OCI-LY7 (cell line): ENCODE measurements at regions not wholly inside any gene's neighbourhood (a gene's known extent, or its start where the extent isn't known, plus 50 kb on each side); places are given as distances from the start of the nearest gene placed in this dataset.

Experiments
- BruUV-seq: library from RNA; stranded (reverse); fragments of 400-500 nt; replicated peaks from 2 replicates; lab custom pipeline; 2021; lab: Mats Ljungman, UMichigan
- CTCF ChIA-PET: fragments of 300-600 bp; sonication (Branson Sonifier 250); formaldehyde crosslinking; loops from one replicate; lab custom pipeline; 2022; ENCODE audit warnings: antibody characterized with exemption; ENCODE audit not compliant: unreplicated experiment; lab: Charles Lee
- POLR2A ChIA-PET: fragments of 300-600 bp; sonication (Branson Sonifier 250); formaldehyde crosslinking; loops from one replicate; lab custom pipeline; 2022; ENCODE audit warnings: antibody characterized with exemption; lab: Charles Lee
- DNase-seq: peaks from one replicate; pipeline ENCODE4 v3.0.0-alpha.2; 2015; ENCODE audit warnings: low spot score
- H2AFZ ChIP-seq: fragments of 200-600 bp; sonication (generic), shearing (Covaris generic); 2 replicates; pipeline ENCODE4 v1.6.1; 2014; ENCODE audit warnings: mild to moderate bottlenecking, antibody characterized with exemption, low read length, moderate library complexity
- H3K27ac ChIP-seq: fragments of 200-600 bp; sonication (generic); 2 replicates; pipeline ENCODE4 v1.5.1; 2014; ENCODE audit warnings: mixed run types, low read depth, mild to moderate bottlenecking, moderate library complexity, low read length, inconsistent platforms; ENCODE audit not compliant: poor library complexity, severe bottlenecking
- H3K36me3 ChIP-seq: fragments of 200-600 bp; sonication (generic); 2 replicates; pipeline ENCODE4 v1.6.1; 2014; ENCODE audit warnings: mild to moderate bottlenecking, antibody characterized with exemption, low read length, moderate library complexity, mixed read lengths; ENCODE audit not compliant: insufficient read depth
- H3K4me1 ChIP-seq: fragments of 200-600 bp; sonication (generic); 2 replicates; pipeline ENCODE4 v1.5.1; 2014; ENCODE audit warnings: mild to moderate bottlenecking, low read length; ENCODE audit not compliant: insufficient read depth, poor library complexity, severe bottlenecking
- H3K4me2 ChIP-seq: fragments of 200-600 bp; sonication (generic); 2 replicates; pipeline ENCODE4 v1.6.1; 2014; ENCODE audit warnings: mild to moderate bottlenecking, low read length
- H3K4me3 ChIP-seq: fragments of 200-600 bp; sonication (generic); 2 replicates; pipeline ENCODE4 v1.5.1; 2014; ENCODE audit warnings: mild to moderate bottlenecking, low read depth, low read length; ENCODE audit not compliant: poor library complexity, severe bottlenecking
- H3K79me2 ChIP-seq: fragments of 200-600 bp; sonication (generic); 2 replicates; pipeline ENCODE4 v1.6.1; 2016; ENCODE audit warnings: low read depth, mild to moderate bottlenecking, low read length, moderate library complexity, mixed read lengths; ENCODE audit not compliant: insufficient read depth
- H3K9me2 ChIP-seq: fragments of 200-600 bp; sonication (generic); 2 replicates; pipeline ENCODE4 v1.6.1; 2016; ENCODE audit warnings: mild to moderate bottlenecking, low read length, mixed read lengths; ENCODE audit not compliant: insufficient read depth
- H3K9me3 ChIP-seq: fragments of 200-600 bp; sonication (generic); 2 replicates; pipeline ENCODE4 v1.6.1; 2014; ENCODE audit warnings: mild to moderate bottlenecking, mixed run types, low read length, mixed read lengths
- H4K20me1 ChIP-seq: fragments of 200-600 bp; sonication (generic); 2 replicates; pipeline ENCODE4 v1.6.1; 2014; ENCODE audit warnings: mild to moderate bottlenecking, antibody characterized with exemption, low read length, moderate library complexity, mixed read lengths; ENCODE audit not compliant: insufficient read depth
- CTCF ChIP-seq: fragments of 200-600 bp; sonication (generic); conservative IDR thresholded peaks from 2 replicates; pipeline ENCODE4 v1.5.1; 2014; ENCODE audit warnings: mild to moderate bottlenecking, antibody characterized with exemption, low read length, moderate library complexity, mixed read lengths
- EZH2phosphoT487 ChIP-seq: fragments of 200-600 bp; sonication (generic); IDR thresholded peaks from 2 replicates; pipeline ENCODE4 v1.6.1; 2018; ENCODE audit warnings: low read depth, borderline replicate concordance, mild to moderate bottlenecking, mixed run types, antibody characterized with exemption, low read length, moderate library complexity, mixed read lengths
- intact Hi-C: fragments of 100-400 bp; cut with micrococcal nuclease; formaldehyde crosslinking; loops from one replicate; pipeline ENCODE4 v1.10.0; 2022; ENCODE audit not compliant: unreplicated experiment

- intact Hi-C loops, result no loop called here
- Histone ChIP-seq H3K4me2 (no peak overlapping the region), H2AFZ (no peak overlapping the region), H3K9me3 (no peaks in the 10 kb centered on the region), H3K4me3 (no peak overlapping the region), H3K27ac (no peak overlapping the region), H3K9me2 (no peaks in the 10 kb centered on the region), H3K36me3 (no peaks in the 10 kb centered on the region), H3K4me1 (no peaks in the 10 kb centered on the region), H4K20me1 (no peaks in the 10 kb centered on the region), H3K79me2 (no peaks in the 10 kb centered on the region)
- no peak for TF ChIP-seq EZH2phosphoT487
- no peak for TF ChIP-seq CTCF
- ChIA-PET CTCF (no interaction called here), POLR2A (interaction anchor here (0.6 kb wide), 2 partner anchors 12 to 293 kb away, joined by 3 to 5 read pairs; no protein-coding TSS in a partner anchor)
- BruUV-seq, result no TSS peak
- DNase-seq, result no peak
Measured at GRCh38 chr19:30074096-30074495, 132.1 kb downstream of the URI1 start.

DNA sequence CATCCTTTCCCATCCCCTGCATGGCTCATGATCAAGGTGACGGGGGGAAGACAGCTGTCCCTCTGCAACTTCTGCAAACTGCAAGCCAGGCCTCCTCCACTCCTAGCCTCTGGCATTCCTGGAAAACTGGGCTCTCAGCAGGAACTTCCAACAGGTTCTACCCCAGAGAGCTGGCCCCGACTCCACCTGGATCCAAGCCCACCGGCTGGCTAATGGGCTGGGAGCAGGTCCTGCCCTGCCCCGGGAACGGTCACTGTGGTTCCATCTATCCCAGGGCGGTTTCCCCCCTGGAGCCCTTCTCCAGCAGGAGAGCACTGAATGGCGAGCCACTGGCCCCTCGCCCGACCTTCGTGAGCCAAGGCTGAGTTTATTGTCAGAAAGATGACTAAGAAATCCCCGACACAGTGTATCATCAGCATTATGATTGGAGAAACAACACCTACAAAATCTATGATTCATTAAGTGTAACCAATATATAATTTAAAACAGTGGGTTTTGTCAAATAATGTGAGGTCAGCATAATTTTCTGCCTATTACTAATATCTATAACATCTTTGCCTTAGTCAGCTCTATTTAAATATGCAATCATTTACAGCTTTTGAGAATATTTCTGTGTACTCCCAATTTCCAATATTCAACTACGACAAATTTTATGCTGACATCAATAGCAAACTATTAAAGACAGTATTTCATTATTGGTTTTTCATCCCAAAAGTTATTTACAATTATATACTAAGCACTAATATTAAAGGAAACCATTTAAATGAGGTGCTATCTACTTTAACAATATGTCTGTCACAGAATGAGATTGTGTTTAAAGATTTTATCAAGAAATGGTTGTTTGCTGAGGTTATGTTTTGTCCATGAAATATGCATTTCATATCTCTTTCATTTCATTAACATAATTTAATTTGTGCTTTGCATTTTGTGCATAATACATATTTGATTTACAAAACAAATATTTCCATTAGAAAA, 133.0 kb downstream of the URI1 start:
- intact Hi-C loops, result no loop called here
- H3K9me2 ChIP-seq, result no peaks in the 10 kb centered on the region
- DNase-seq, result no peak
- BruUV-seq, result no TSS peak
- CTCF ChIA-PET, result no interaction called here
- no peaks in the 10 kb centered on the region for H3K4me1 ChIP-seq
- H3K4me2 ChIP-seq, result no peak overlapping the region
- no peaks in the 10 kb centered on the region for H3K9me3 ChIP-seq
- no peak overlapping the region for H3K27ac ChIP-seq
- POLR2A ChIA-PET, result interaction anchor here (0.6 kb wide), 1 partner anchor 294 kb away, joined by 5 read pairs; no protein-coding TSS in a partner anchor
- no peak overlapping the region for H2AFZ ChIP-seq
- TF ChIP-seq CTCF (no peak), EZH2phosphoT487 (no peak)
- H3K4me3 ChIP-seq, result no peak overlapping the region
- no peaks in the 10 kb centered on the region for H3K79me2 ChIP-seq
- H4K20me1 ChIP-seq, result no peaks in the 10 kb centered on the region
- no peaks in the 10 kb centered on the region for H3K36me3 ChIP-seq

GRCh38 chr19:30076101-30076551, 134.1 kb downstream of the URI1 start:
- no peaks in the 10 kb centered on the region for H3K79me2 ChIP-seq

More at GRCh38 chr19:30076101-30076551, 134.1 kb downstream of the URI1 start:
- intact Hi-C loops, result no loop called here
- no TSS peak for BruUV-seq
- ChIA-PET CTCF (no interaction called here), POLR2A (no interaction called here)
- Histone ChIP-seq H4K20me1 (no peaks in the 10 kb centered on the region), H2AFZ (no peak overlapping the region), H3K9me3 (no peaks in the 10 kb centered on the region), H3K36me3 (no peaks in the 10 kb centered on the region), H3K9me2 (no peaks in the 10 kb centered on the region), H3K27ac (no peak overlapping the region), H3K4me1 (no peaks in the 10 kb centered on the region), H3K4me3 (no peak overlapping the region), H3K4me2 (no peak overlapping the region)
- TF ChIP-seq EZH2phosphoT487, result no peak
- no peak for TF ChIP-seq CTCF
- no peak for DNase-seq
